Mesodermal cell (in vitro differentiated cells): ENCODE measurements at regions not wholly inside any gene's neighbourhood (a gene's known extent, or its start where the extent isn't known, plus 50 kb on each side); places are given as distances from the start of the nearest gene placed in this dataset.

Source experiments
- H3K27ac ChIP-seq: 2 replicates; pipeline ENCODE4 v1.7.0; 2013; ENCODE audit warnings: mild to moderate bottlenecking, low read depth, low read length, moderate library complexity; ENCODE audit not compliant: severe bottlenecking
- H3K36me3 ChIP-seq: 2 replicates; pipeline ENCODE4 v1.7.1; 2013; ENCODE audit warnings: mild to moderate bottlenecking, low read length, moderate library complexity; ENCODE audit not compliant: control insufficient read depth, insufficient read depth
- H3K4me1 ChIP-seq: one replicate; pipeline ENCODE4 v1.7.1; 2013; ENCODE audit warnings: mild to moderate bottlenecking, low read length; ENCODE audit not compliant: insufficient read depth, control insufficient read depth, poor library complexity, severe bottlenecking
- H3K4me3 ChIP-seq: 2 replicates; pipeline ENCODE4 v1.7.0; 2013; ENCODE audit warnings: low read length, control low read depth, mild to moderate bottlenecking; ENCODE audit not compliant: insufficient read depth, poor library complexity, severe bottlenecking; ENCODE audit errors: extremely low read depth
- H3K9me3 ChIP-seq: 2 replicates; pipeline ENCODE4 v1.7.1; 2013; ENCODE audit warnings: mild to moderate bottlenecking, low read length, moderate library complexity; ENCODE audit not compliant: control insufficient read depth
- WGBS, 2 experiments: methylation state at CpG; one replicate each; pipeline ENCODE4 v1.1.5; 2013; ENCODE audit warnings: missing lambda C conversion rate in 2 of 2; ENCODE audit not compliant: insufficient coverage in 2 of 2; 5-methylcytosine and 5-hydroxymethylcytosine counted together

GRCh38 chr4:175559526-175559925 lies 252.5 kb downstream of the GPM6A start:
- no peaks in the 10 kb centered on the region for H3K4me1 ChIP-seq
- H3K9me3 ChIP-seq = no peaks in the 10 kb centered on the region
- H3K36me3 ChIP-seq = no peaks in the 10 kb centered on the region
- H3K4me3 ChIP-seq = no peak overlapping the region
- 71 to 86% methylated on average over 1 of the region's 2 CpGs for WGBS, 2 experiments
- no peak overlapping the region for H3K27ac ChIP-seq

- Histone ChIP-seq H3K4me1 (no peaks in the 10 kb centered on the region), H3K4me3 (no peak overlapping the region), H3K27ac (no peak overlapping the region), H3K9me3 (no peaks in the 10 kb centered on the region), H3K36me3 (no peaks in the 10 kb centered on the region)
- no CpG with 5 or more reads among the region's 1 CpG for WGBS, 2 experiments
Observed at GRCh38 chr4:175560604-175561003, 251.5 kb downstream of the GPM6A start.

GRCh38 chr4:175561696-175562095 lies 250.4 kb downstream of the GPM6A start:
- H3K27ac ChIP-seq = no peak overlapping the region
- H3K9me3 ChIP-seq = no peaks in the 10 kb centered on the region
- H3K4me3 ChIP-seq = no peak overlapping the region
- H3K4me1 ChIP-seq = no peaks in the 10 kb centered on the region
- WGBS, 2 experiments = 75 to 100% methylated on average over 1 of the region's 1 CpG
- no peaks in the 10 kb centered on the region for H3K36me3 ChIP-seq

- Histone ChIP-seq H3K4me1 (no peaks in the 10 kb centered on the region), H3K36me3 (no peaks in the 10 kb centered on the region), H3K27ac (no peak overlapping the region), H3K4me3 (no peak overlapping the region), H3K9me3 (no peaks in the 10 kb centered on the region)
- 71% methylated on average over 1 of the region's 2 CpGs; no CpG with 5 or more reads in 1 of the 2 experiments for WGBS, 2 experiments
Observed at GRCh38 chr4:175562111-175562510, 250.0 kb downstream of the GPM6A start.

GRCh38 chr4:175562542-175562941 lies 249.5 kb downstream of the GPM6A start:
- 100% methylated on average over 1 of the region's 4 CpGs; no CpG with 5 or more reads in 1 of the 2 experiments for WGBS, 2 experiments
- H3K9me3 ChIP-seq = no peaks in the 10 kb centered on the region
- no peak overlapping the region for H3K27ac ChIP-seq

More at GRCh38 chr4:175562542-175562941, 249.5 kb downstream of the GPM6A start:
- Histone ChIP-seq H3K4me3 (no peak overlapping the region), H3K4me1 (no peaks in the 10 kb centered on the region), H3K36me3 (no peaks in the 10 kb centered on the region)
